ENCODE measurements at regions not wholly inside any gene's neighbourhood (a gene's known extent, or its start where the extent isn't known, plus 50 kb on each side); places are given as distances from the start of the nearest gene placed in this dataset.
"Not testable (repeated sequence)": the region's sequence is repeated elsewhere in the genome, so short reads cannot be mapped to it uniquely, and the experiment has no call there.

- not testable (repeated sequence) for DNase-seq
Observed at GRCh38 chr1:206314951-206315636, 111.8 kb downstream of the SRGAP2 start.

GRCh38 chr1:206316901-206317300 is 113.6 kb downstream of the SRGAP2 start:
- not testable (repeated sequence) for DNase-seq

- DNase-seq, result not testable (repeated sequence)
Observed at GRCh38 chr1:206317878-206318514, 114.7 kb downstream of the SRGAP2 start.

GRCh38 chr1:206320227-206320626 is 116.9 kb downstream of the SRGAP2 start:
- not testable (repeated sequence) for DNase-seq

- DNase-seq, result not testable (repeated sequence)
Observed at GRCh38 chr1:206326159-206326939, 123.0 kb downstream of the SRGAP2 start.

GRCh38 chr1:206331597-206331996 is 128.3 kb downstream of the SRGAP2 start:
- not testable (repeated sequence) for DNase-seq

GRCh38 chr1:206333316-206333715 is 130.0 kb downstream of the SRGAP2 start:
- not testable (repeated sequence) for DNase-seq

GRCh38 chr1:206333897-206334296 is 130.6 kb downstream of the SRGAP2 start:
- not testable (repeated sequence) for DNase-seq

- DNase-seq, result peak; percentile 50
Observed at GRCh38 chr1:206334481-206334880, 131.1 kb downstream of the SRGAP2 start.

GRCh38 chr1:206335162-206335561 is 131.8 kb downstream of the SRGAP2 start:
- DNase-seq, result not testable (repeated sequence)

- DNase-seq, result not testable (repeated sequence)
Observed at GRCh38 chr1:206335875-206336846, 132.8 kb downstream of the SRGAP2 start.

- not testable (repeated sequence) for DNase-seq
Observed at GRCh38 chr1:206337024-206337423, 133.3 kb upstream of the IKBKE start.

GRCh38 chr1:206350493-206351275 is 119.6 kb upstream of the IKBKE start:
- DNase-seq, result not testable (repeated sequence)

GRCh38 chr1:206351276-206352052 is 118.8 kb upstream of the IKBKE start:
- DNase-seq, result not testable (repeated sequence)

- not testable (repeated sequence) for DNase-seq
Observed at GRCh38 chr1:206356310-206356709, 114.0 kb upstream of the IKBKE start.

- DNase-seq, result not testable (repeated sequence)
Observed at GRCh38 chr1:206357962-206358361, 112.3 kb upstream of the IKBKE start.

- DNase-seq, result not testable (repeated sequence)
Observed at GRCh38 chr1:206358771-206359170, 111.5 kb upstream of the IKBKE start.

GRCh38 chr1:206359377-206359776 is 110.9 kb upstream of the IKBKE start:
- DNase-seq, result not testable (repeated sequence)

- DNase-seq, result not testable (repeated sequence)
Observed at GRCh38 chr1:206361978-206362543, 108.2 kb upstream of the IKBKE start.

- not testable (repeated sequence) for DNase-seq
Observed at GRCh38 chr1:206362994-206363393, 107.3 kb upstream of the IKBKE start.
